GM04503 (cell line): ENCODE measurements at regions not wholly inside any gene's neighbourhood (a gene's known extent, or its start where the extent isn't known, plus 50 kb on each side); places are given as distances from the start of the nearest gene placed in this dataset.

Experiments used
- DNase-seq: peaks from one replicate; pipeline ENCODE4 v3.0.0-alpha.2; 2012; ENCODE audit warnings: low read depth

DNA sequence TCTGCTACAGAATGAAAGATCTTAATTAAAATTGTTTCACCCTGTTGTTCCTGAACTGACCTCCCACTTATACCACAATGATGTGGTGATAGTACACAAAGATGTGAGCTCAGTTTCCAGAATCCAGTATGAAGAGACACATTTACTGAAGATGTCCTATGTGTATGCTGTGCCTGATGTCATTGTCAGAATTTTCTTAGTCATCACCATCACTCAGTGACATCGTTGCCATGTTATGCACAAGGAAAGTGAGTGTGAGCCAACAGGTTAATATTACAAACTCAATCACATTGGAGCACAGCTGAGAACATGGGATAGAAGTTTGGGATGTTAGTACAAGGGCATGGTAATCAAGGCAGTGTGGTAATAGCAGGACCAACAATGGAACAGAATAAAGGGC lies 199.7 kb upstream of the CHRNA7 start:
- DNase-seq, result no peak

DNA sequence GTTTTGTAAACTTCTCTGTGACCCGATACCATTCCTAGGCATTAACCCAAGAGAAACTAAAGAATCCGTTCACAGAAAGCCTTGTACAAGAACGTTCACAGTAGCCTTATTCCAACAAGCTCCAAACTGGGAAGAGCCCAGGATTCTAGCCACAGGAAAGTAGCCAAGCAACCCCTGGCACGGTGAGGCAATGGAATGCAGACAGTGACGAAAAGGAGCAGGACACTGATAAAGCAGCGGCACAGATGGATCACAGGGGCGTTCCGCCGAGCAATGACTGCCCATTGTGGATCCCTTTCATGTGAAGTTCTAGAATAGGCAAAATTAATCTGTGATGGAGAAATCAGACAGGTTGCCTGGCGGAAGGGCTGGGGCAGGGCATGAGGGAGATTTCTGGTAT lies 198.7 kb upstream of the CHRNA7 start:
- no peak for DNase-seq

DNA sequence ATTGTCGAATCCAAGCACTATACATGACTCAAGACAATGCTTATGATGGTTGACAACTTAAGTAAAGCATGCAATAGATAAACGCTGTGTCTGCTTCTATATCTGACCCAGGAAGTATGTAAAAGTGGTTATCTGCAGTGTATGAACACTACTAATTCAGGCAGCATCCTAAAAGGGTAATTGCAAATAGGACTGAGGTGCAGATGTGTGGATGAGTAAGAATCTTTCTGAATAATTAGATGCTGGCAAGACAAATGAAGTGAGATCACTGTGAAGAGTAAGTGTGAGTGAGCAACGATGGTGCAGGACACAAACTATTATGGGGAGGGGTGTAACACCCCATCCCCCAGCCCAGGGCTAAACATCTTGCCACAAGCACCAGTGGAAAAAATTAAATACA lies 195.7 kb upstream of the CHRNA7 start:
- no peak for DNase-seq

DNA sequence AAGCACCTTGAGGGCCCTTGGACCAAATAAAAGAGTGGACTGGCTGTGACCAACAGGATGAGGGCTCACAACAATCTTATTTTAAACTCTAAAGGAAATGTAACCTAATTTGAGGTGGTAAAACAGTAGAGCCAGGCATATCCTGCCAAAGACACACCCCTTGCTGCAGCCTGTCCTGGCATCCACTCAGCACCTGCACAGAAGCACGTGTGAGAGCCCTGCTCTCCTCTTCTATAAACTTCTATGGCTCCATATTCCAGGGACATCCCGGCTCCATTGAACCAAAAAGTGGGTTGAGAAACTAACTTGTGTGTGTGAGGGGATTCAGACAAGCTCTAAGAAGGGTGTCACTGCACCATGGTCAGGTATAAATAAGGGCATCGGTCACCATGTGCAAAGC lies 190.9 kb upstream of the CHRNA7 start:
- DNase-seq, result no peak

DNA sequence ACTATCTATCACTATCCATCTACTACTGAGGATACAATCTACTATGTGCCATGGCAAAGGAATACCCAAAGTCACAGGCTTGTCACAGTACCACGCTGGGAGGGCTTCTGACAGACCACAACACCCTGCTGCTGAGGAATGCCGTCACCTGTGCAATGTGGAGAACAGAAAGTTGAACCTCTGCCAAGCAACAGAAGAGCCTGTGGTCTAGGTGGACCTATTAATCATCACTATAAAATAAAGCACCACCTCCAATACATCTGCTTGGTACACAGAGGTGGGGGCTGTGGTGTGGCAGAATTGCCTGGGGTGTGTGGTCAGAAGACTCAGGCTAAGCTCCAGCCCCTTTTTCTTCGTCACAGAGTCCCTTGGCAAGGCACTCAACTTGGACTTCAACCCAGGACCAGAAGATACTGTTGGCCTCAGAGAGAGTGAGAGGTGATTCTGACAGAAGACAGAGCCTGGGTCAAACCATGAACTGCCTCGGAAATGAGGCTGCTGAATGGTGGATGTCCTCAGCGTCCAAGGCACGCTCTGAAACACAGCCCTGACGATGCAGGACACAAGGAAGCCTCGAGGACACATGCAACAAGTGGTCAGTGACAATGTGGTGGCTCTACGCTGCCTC lies 189.4 kb upstream of the CHRNA7 start:
- DNase-seq, result no peak

DNA sequence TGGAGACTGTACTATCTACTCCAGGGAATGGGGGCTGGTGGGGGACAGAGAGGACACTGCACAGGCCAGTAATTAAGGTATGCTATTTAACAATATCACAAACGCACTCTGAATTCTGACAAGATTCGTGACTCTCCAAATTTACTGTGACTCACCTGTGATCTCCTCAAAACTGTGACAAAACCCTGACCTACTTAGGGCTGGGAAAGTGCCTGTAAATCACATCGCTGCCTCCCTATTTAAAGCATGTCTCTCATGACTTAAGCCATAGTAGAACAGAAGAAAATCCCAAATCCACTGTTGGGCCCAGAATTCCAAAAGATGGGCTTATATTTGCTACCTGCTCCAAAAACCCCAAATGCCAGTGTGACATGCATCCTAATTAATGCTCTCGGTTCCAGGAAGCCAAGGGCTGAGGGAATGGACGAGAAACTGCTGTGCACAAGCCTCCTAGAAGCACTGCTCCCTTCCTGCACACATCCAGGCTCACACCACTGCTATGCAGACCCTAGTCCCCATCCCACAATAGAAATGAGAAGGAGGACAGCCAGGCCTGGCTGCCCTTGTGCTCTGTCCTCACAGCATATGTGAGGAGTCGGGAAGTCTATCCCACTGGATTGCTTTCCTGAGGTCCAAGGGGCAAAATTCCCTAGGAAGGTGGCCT lies 187.7 kb upstream of the CHRNA7 start:
- no peak for DNase-seq

DNA sequence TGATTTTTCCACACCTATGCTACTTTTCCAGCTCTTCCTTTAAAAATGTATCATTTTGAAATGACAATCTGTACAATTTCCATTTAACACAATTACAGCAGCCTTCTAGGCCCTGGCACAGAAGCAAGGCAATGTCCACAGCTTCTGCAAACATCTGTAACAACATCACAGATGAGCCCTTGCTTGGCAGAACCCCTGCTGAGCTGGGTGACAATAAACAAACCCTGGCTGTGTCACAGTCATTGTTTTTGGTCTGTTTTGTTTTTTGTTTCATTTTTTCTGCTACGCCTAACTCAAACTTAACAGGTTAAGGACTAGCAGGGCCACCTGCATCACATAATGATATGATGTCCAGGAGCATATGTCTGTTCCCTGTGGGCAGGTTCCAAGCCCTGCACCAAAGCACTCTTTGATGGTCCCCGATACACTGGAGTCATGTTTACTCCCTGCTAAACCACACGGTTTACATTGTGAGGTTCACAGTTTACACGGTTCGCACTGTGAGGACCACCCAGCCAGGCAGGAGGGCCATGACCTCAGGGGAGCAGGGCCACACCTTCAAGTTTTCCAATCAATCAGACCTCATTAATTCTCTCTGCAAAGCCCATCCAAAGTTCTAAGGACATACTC lies 186.8 kb upstream of the CHRNA7 start:
- no peak for DNase-seq

DNA sequence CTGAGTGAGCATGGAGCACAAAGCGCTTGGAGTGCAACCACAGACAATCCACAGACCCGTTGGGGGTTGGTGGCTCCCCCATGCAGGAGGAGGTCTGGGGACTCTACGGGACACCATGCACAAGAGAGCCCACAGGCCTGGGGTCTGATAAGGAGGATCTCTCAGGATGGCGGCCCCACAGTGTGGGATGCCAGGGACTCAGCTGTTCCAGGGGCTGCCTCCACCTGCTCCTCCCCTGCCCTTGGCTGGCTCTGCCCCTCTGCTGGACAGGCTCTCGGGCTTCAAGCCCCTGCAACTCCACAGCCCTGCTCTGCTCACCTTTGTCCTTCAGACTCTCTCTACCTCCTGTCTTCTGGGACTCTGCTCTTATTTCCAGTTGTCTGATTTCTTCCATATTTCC lies 184.5 kb upstream of the CHRNA7 start:
- no peak for DNase-seq

DNA sequence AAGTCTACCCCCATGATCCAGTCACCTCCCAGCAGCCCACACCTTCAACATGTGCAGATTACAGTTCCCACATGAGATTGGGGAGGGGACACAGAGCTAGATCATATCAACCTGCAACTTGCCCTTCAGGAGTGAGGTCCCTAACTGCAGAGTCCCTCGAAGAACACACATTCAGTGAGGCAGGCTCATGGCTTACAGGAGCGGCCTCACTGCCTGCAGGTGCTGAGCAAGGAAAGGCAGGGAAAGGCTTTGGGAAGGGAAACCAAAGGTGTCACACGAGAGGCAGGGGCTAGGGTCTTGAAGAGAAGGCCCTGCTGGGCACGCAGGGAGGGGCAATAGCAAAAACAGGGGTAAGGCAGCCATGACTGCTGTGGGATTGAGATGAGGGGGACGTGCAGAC lies 182.4 kb upstream of the CHRNA7 start:
- DNase-seq, result no peak

DNA sequence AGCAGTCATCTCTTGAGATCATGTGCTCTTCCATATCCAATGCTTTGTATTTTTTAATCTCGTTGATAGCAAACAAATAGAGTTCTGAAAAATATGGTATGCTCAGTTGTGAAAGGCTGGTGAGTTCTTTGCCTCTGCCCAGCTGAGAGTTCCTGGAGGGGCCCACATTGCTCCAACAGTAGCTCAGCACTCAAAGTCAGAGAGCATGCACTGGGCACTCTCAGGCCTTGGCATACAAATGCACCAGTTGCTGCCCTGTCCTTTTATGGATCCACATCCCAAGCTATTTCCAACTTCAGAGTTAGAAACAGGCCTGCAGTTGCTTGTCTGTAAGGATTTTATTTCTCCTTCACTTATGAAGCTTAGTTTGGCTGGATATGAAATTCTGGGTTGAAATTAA lies 181.7 kb upstream of the CHRNA7 start:
- DNase-seq, result no peak

DNA sequence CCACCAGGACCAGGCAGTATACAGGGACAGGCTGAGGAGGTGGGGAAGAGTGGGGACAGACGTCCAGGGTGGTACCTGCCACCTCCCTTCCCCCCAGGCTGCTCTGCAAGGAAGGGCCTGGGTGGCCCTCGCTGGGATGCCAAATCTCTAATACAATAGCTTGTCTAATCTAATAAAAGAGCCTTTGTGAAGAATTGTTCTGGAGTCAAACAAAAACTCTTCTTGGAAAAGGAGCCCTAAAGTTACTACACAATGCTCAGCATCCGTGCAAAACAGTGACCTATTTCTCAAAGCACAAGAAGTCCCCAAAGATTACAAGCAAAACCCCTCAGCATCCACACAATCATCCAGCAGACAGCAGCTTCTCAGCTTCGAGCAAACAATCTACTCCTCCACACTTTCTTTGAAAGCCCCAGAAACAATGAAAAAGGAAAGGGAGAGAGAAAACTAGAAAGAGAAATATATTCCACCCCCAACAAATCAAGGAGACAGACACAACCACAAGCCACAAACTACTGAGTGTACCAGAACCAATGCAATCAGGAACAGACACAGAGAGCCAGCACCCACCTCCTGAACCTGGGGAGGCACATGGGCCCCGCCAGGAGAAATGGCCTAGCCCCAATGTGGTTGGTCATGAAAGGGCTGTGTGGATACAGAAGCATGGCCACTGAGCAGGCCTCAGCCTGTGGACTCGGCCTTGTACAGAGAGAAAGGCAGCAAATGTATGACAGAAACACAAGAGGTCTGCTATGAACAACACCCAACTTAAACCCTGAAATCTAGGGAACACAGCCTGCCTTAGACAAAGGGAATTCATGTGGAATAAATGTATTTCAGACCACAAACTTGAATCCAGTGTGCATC lies 177.1 kb upstream of the CHRNA7 start:
- no peak for DNase-seq

DNA sequence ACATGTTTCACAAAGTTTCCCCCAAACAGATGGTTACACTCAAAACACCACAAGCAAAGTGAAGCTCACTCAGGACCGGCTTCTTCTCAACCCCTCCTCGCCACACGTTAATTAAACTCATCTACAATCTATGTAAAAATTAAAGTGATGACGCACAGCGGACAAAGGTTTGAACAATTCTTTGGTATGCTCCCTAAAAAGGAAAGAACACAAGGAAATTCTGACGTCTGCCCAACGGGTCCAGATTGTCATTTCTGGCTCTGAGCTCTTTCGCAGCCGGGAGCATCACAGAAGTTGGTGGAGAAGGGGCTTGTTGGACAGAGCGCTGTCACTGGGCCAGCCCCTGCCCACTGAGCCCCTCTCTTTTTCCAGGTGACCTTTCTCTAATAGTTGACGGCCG lies 173.7 kb upstream of the CHRNA7 start:
- DNase-seq, result no peak

DNA sequence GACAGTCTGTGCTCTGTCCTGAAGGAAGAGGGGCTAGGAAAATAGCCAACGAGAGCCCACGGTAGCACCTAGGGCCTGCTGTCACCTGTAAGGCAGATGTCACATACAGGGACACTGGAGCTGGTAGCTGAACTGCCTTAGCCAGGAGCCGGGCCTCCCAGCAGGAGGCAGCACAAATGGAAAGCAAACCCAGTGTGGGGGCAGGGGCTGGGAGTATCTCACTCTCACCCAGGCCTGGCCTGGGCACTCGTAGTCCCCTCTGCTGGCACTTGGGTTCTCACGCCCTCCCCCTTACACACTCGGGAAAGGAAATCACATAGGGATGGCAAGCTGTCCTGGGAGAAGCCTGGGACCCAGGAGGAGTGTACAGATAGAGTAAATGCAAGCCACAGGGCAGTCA lies 173.1 kb upstream of the CHRNA7 start:
- DNase-seq, result no peak

DNA sequence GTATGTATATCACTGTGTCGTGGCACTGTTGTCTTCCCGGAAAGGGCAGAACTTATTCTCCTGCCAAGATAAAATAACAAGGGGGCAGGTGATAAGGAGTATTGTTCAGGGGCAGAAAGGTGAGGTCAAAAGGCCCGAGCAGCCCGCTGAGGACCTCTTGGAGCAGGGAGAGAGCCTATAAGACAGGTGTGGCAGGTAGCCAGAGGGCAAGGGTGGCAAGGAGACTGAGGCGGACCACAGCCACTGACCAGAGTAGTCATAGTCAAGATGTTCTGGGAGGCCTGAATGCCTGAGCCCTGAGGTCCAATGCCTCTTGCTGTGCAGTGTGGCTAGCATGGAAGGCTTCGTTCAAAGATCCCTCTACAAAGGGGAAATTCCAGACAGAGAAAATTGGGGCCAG lies 172.3 kb upstream of the CHRNA7 start:
- DNase-seq, result no peak

DNA sequence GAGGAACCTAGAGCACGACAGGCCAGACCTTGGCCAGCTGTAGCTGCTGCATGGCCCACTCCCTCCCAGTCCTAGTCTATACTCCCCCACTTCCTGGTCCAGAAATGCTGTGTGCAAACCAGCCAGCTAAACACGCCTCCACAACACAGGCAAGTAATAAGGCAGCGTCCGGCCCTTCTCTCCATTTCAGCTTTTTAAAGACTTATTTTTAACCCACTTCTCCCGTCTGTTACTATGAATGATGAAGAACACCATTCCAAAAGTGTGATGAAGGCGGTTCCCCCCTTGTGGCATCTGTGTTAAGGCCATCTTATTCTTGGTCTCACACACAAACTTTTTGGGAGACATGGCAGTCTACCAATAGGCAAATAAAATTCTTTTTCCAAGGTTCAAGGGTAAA lies 164.1 kb upstream of the CHRNA7 start:
- DNase-seq, result no peak

DNA sequence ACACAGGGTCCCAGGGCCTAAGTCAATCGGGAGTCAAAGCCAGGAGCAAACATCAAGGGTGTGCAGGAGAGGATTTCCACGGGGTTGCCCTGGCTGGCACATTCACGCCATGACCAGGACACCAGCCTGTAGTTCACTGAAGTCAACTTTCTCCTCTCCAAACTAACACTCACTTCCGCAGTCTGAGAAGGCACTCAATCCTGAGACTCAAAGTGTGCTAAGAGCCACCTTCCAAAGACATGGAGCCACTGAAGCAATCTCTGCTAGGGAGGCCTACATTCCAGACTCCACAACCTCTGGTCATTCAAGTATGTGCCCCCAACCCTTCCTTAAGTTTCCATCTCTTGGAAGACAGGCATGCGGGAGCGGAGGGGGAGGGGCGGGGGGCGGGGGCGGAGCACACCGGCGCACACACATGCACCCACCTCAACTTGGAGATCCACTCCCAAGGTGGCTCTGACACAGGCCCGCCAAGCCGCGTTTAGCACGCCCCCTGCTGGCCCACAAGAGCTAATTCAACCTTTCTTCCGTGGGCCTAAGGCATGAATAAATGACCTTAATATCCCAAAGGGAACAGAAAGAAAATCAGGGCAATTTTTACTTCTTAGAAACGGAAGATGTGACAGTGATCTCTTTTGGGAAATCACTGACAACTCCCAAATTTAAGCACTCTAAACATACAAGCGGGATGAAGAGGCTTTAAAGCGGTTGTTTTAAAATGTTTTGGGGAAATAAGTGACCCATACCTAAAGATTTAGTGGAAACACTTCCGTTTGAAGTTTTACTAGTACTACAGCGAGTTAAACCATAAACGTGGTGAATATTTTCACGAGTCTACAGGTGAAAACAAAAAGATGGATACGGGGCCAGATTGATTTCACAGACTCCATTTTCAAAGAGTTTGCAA lies 162.5 kb upstream of the CHRNA7 start:
- no peak for DNase-seq

DNA sequence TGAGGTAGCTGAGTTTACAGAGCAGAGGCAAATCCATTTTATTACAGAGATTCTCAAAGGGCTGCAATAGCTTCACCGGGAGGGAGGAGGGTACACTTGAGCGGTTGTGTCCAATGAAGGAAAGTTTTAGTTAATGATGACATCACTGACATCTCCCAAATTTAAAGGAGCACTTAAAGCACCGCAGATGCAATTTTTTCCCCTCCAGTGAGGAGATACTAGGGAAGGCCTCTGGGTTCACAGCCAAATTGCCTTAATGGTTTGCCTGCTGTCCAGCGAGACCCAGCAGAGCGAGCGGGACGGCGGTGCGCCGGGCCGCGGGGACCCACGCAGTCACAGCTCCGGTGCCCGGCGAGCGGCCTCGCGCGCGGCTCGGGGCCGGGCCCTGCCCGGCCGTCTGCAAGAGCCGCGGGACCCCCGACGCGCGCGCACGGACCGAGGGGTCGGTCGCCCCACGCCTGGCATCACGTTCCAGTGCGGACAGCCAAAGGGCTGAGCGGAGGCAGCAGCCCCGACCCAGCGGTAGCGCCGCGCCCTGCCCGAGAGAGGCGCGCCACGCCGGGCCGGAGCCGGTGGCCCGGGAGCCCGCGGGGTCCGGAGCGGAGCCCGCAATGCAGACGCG lies 160.5 kb upstream of the CHRNA7 start:
- DNase-seq, result no peak

DNA sequence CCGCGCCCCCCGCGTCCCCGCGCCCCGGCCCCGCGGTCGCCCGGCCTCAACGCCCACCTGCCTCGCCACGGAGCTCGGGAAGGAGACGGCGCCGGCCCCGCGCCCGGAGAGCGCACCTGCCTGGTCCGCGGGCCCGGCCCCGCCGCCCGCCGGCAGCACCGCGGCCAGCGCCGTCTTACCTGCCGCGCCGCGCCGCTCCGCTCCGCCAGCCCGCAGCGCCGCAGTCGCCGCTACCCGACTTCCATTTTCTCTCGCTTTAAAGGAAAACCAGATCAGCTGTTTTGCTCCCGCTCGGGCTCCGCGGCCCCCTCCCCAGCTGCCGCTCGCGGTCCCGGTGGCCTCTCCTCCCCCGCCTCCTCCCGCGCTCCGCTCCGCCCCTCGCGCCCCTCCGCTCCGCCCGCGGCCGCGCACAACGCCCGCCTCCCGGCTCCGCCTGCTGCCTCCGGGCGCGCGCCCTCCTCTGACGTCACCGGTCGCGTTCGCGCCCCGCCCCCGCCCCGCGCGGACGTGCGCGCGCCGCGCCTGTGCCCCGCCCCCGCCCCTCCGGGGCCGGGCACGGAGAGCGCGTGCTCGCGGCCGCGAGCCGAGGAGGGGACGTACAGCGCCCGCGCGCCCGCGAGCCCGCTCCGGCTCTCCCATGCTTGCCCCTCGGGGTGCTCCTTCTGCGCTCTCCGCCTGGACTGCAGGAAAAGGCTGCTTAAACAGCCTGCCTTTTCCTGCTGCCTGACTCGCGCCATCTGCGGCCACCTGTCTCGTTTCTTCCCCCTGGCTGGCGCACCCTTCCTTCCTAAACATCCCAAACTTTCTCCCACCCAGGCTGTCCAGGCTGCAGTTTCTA lies 159.8 kb upstream of the CHRNA7 start, which contains the start of gene OTUD7A:
TSS of gene OTUD7A (minus strand) at position 346 of the 838 bp plus-strand sequence.
- no peak for DNase-seq

DNA sequence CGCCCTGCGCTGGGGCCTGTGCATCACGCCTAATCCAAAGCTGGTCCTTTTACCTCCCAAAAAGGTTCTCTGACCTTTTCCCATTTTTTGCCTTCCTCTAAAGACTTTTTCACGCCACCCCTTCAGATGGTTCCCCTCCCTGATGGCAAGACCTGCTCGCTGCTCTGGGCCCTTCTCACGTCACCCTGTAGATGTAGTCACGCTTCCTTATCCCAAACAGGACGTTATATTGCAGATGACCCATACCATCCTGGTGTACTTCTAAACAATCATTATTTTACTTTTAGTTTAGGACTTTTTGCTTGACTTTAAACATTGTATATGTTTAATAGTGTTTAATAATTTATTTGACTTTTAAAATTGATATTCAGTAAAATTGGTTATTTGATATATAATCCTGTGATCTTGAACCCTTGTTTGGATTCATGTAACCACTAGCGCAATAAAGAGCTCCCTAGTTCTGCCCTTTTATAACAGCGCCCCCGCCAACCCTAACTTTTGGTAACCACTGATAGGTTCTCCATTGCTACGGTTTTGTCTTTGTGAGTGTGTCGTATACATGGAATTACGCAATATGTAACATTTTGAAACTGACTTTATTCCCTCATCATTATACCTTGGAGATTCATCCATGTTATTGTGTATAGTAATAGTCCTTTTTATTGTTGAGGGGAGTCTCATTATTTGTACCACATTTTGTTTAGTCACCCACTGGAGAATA lies 159.0 kb upstream of the CHRNA7 start:
- DNase-seq, result no peak

DNA sequence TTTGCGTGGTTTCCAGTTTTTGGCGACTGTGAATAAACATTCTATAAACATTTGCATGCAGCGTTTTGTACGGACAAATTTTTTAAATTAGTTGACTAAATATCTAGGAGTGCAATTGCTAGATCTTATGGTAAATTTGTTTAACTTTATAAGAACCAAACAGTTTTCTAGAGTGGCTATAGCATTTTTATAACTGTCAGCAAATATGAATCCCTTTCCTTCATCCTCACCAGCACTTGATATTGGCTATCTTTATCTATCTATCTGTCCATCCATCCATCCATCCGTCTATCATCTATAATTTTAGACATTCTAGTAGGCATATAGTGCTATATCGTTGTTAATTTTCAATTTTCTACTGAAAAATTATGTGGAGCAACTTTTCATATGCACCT lies 158.4 kb upstream of the CHRNA7 start:
- DNase-seq, result no peak
